GM20000 (cell line): ENCODE measurements at regions not wholly inside any gene's neighbourhood (a gene's known extent, or its start where the extent isn't known, plus 50 kb on each side); places are given as distances from the start of the nearest gene placed in this dataset.

Source experiments
- DNase-seq: peaks from one replicate; pipeline ENCODE4 v3.0.0; 2012; ENCODE audit warnings: low spot score
- TF ChIP-seq, protein P1 (sequence below): IDR thresholded peaks from 2 replicates; pipeline ENCODE4 v1.5.1; 2012; ENCODE audit warnings: mild to moderate bottlenecking, control low read depth; ENCODE audit errors: extremely low read depth, missing control alignments

DNA sequence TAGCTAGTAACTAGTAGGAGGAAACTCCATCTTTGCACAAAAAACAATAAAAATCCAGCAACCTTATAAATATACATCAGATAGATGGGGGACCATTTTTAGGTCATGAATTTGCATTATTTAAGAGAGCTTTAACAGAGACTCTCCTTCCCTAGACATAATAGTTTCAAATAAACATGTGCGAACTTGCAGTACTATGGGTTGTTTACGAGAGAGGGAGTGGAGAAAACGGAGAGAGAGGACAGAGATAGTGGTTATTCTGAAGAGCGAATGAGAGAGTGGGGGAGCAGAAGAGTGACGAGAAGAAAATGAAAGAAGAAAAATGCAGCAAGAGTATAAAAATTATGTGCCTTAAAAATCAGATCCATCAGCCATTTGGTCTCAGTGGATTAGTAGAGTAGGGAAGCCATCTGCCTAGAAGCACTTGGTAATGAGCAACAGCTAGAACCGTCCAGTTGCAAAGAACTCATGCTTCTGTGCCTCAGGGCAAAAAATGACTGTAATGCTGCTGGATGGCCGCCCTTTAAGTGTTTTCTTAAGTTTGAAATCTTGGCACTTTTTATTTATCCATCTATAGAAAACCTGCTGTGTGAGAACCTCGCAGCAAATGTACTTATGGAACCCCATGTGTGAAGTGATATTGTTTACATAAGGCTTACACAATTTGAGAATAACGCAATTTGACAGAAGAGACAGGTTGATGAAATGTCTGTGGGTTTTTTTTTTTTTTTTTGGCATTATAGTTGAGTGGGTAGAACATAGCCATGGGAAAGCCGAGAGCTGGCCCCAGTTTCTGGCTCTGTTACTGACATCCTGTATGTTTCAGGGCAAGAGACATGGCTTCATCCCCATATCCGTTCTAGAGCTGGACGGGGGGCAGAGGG, 95.6 kb upstream of the ZNF608 start:
- DNase-seq = no peak
- TF ChIP-seq, protein P1, sequence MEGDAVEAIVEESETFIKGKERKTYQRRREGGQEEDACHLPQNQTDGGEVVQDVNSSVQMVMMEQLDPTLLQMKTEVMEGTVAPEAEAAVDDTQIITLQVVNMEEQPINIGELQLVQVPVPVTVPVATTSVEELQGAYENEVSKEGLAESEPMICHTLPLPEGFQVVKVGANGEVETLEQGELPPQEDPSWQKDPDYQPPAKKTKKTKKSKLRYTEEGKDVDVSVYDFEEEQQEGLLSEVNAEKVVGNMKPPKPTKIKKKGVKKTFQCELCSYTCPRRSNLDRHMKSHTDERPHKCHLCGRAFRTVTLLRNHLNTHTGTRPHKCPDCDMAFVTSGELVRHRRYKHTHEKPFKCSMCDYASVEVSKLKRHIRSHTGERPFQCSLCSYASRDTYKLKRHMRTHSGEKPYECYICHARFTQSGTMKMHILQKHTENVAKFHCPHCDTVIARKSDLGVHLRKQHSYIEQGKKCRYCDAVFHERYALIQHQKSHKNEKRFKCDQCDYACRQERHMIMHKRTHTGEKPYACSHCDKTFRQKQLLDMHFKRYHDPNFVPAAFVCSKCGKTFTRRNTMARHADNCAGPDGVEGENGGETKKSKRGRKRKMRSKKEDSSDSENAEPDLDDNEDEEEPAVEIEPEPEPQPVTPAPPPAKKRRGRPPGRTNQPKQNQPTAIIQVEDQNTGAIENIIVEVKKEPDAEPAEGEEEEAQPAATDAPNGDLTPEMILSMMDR = no peak

DNA sequence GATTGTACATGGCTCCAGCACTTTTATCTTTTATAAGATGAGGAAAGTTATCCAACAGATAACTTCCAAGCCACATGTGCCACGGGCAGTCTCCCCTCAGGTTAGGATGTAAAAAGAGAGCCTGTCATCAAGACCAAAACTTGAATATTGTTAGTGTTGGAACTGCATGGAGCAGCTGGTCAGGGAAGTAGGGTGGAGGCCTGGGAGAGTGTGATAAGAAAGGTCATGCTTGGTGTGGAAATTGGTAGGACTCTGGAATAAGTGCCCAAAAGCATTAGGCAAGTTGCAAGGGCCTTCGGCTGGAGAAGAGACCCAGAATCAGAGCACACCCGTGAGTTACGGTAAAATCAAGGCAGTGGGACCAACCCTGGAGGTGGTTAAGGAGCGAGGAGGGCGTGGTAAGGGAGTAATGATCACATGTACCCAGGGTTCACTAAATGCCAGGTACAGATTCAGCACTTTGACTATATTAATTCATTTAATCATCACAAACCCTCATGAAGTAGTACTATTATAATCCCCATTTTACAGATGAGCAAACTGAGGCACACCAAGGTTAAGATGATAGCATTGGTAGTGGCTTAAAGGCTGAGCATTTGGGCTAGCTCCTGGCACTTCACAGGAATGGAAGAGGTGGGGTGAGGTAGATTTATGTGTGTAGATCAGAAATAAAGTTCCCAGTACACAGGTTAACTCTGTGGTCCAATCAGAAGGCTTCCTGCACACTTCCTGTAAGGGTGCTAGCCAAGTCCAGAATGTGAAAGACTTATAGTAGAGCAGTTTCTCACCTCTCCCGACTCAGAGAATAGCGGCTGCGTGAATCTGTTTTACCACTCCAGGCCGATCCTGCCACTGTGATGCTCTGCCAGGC, 96.5 kb upstream of the ZNF608 start:
- TF ChIP-seq, protein P1 = no peak
- DNase-seq = no peak

DNA sequence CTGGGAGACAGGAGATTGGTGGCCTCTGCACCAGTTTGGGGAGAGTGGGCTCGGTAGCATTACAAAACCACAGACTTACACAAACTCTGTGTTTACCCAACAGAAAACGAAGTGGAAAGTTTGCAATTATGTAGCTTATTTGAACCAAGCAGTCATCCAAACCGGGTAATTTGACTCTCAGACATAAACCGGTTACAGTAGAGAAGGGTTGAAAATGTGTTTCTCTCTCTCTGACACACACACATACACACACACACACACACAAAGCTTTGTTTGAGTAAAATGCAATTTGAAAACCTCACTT, 97.1 kb upstream of the ZNF608 start:
- no peak for DNase-seq

DNA sequence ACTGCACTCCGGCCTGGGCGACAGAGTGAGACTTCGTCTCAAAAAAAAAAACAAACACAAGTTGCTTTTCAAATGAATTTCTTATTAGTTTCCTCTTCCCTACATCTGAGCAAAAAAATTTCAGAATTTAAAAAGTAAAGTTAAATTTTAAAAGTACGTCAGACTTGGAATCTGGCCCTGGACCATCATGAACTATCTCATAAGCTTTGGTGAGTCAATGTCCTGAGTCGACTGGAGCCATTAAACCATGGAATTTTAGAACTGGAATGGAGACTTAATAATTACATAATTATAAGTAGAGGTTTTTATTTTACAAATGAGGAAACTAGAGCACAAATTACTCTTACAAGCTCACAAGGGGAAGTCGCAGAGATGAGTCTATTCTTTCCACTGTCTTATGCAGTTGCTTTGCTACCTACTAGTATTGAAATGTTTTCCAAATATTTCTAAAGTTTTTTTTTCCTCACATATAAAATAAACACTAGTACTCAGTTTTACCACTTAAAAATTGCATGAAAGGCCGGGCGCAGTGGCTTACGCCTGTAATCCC, 98.0 kb upstream of the ZNF608 start:
- TF ChIP-seq, protein P1 = no peak
- no peak for DNase-seq

More for the DNA sequence above, 97.1 kb upstream of the ZNF608 start:
- TF ChIP-seq, protein P1 = no peak

DNA sequence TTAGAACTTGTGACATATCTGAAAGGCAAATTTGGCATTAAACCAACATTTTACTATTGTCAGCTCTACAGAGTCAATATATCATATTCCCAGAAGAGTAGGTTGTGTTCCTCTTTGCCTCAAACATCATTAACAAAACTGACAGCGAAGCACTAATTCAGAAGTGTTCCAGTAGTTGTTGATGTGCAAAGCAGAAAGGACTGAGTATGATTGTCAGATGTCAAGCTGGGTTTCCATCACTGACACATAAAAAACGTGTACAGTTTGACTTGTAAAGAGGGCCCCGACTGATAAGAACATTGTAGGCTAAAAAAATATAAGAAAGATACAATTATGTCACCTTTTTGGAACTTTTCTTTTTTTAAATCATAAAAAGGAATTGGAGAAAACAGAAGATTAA, 101.5 kb upstream of the ZNF608 start:
- no peak for DNase-seq
- TF ChIP-seq, protein P1 = no peak

DNA sequence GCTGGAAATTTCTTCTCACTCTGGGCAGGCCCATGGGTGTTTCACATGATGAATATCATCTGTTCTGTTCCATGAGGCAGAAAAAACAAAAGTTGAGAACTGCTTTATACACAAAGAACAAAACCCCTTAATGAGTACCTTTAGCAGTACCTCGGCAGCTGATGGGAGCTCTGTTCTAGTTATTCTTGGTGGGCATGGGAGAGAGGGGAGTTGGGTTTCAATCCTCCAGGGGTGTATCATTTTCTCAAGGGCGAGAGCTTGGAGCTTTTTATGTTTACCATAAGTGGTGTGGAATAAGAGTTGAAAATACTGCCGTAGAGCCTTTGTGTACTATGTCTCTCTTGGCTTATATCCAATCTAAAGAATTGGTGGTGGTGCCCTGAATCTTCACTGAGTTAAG, 103.3 kb upstream of the ZNF608 start:
- TF ChIP-seq, protein P1 = no peak
- DNase-seq = no peak

DNA sequence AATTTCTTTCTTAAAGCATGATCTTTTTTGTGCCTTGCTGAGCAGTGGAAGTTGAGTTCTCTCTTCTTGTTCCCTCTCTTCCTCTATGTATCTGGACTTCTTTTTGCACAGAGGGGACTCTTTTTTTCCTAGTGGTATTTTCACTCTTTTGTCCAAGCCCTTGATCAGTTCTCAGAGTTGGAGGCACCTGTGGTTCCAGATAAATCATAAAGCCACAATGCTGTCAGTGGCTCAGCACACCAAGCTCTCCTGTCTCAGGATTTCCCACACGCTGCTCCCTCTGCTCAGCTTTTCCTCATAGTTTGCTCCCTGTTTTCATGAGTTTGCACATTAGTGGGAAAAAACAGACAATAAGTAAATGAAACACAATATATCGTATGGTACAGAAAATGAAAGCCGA, 110.3 kb upstream of the ZNF608 start:
- DNase-seq = no peak
- TF ChIP-seq, protein P1 = no peak
